ENCODE measurements at regions not wholly inside any gene's neighbourhood (a gene's known extent, or its start where the extent isn't known, plus 50 kb on each side); places are given as distances from the start of the nearest gene placed in this dataset.

GRCh38 chr6:132063204-132063603 is 112.0 kb upstream of the CCN2 start:
- intact Hi-C loops (cut with DNase I) = no loop called here
- Histone ChIP-seq H3K9me3 (no peaks in the 10 kb centered on the region), H3K4me1 (ENCODE audit: insufficient read depth) (peaks cover 9% of the 10 kb centered on the region), H3K27me3 (no peaks in the 10 kb centered on the region), H3K4me3 (no peak overlapping the region), H3K27ac (no peak overlapping the region), H3K36me3 (no peaks in the 10 kb centered on the region)
- DNase-seq = no peak
- TF ChIP-seq CTCF (IDR thresholded peaks at IDR 0.05) = no peak
- TF ChIP-seq POLR2A (IDR thresholded peaks at IDR 0.05) = no peak
- TF ChIP-seq EP300 (IDR thresholded peaks at IDR 0.05) = no peak
- 11 to 22% (median 18%) methylated on average over 5 of the region's 5 CpGs for WGBS, 3 donors

GRCh38 chr6:132062626-132063025 is 111.5 kb upstream of the CCN2 start:
- no peaks in the 10 kb centered on the region for H3K36me3 ChIP-seq
- no peak for TF ChIP-seq POLR2A (IDR thresholded peaks at IDR 0.05)
- TF ChIP-seq EP300 (IDR thresholded peaks at IDR 0.05) = no peak
- TF ChIP-seq CTCF (IDR thresholded peaks at IDR 0.05) = no peak
- peaks cover 9% of the 10 kb centered on the region for H3K4me1 ChIP-seq (ENCODE audit: insufficient read depth)
- intact Hi-C loops (cut with DNase I) = no loop called here
- H3K27me3 ChIP-seq = no peaks in the 10 kb centered on the region
- no peaks in the 10 kb centered on the region for H3K9me3 ChIP-seq
- no peak overlapping the region for H3K27ac ChIP-seq
- DNase-seq = no peak
- no peak overlapping the region for H3K4me3 ChIP-seq
- WGBS, 3 donors = 68 to 84% (median 69%) methylated on average over 3 of the region's 3 CpGs

- H3K9me3 ChIP-seq = no peaks in the 10 kb centered on the region
- 30 to 58% (median 35%) methylated on average over 1 of the region's 1 CpG for WGBS, 3 donors
Measured at GRCh38 chr6:132061381-132061780, 110.2 kb upstream of the CCN2 start.

GRCh38 chr6:132060591-132060990 is 109.4 kb upstream of the CCN2 start:
- 75 to 83% (median 82%) methylated on average over 4 of the region's 4 CpGs for WGBS, 3 donors
- TF ChIP-seq EP300 (IDR thresholded peaks at IDR 0.05) (no peak), POLR2A (IDR thresholded peaks at IDR 0.05) (no peak), CTCF (IDR thresholded peaks at IDR 0.05) (no peak)
- Histone ChIP-seq H3K4me3 (no peak overlapping the region), H3K27ac (no peak overlapping the region), H3K27me3 (no peaks in the 10 kb centered on the region), H3K9me3 (no peaks in the 10 kb centered on the region), H3K36me3 (no peaks in the 10 kb centered on the region), H3K4me1 (ENCODE audit: insufficient read depth) (peaks cover 9% of the 10 kb centered on the region)
- no peak for DNase-seq
- intact Hi-C loops (cut with DNase I) = no loop called here

More at GRCh38 chr6:132061381-132061780, 110.2 kb upstream of the CCN2 start:
- intact Hi-C loops (cut with DNase I) = no loop called here
- no peak for DNase-seq
- no peaks in the 10 kb centered on the region for H3K27me3 ChIP-seq
- peaks cover 9% of the 10 kb centered on the region for H3K4me1 ChIP-seq (ENCODE audit: insufficient read depth)
- no peak overlapping the region for H3K4me3 ChIP-seq
- H3K27ac ChIP-seq = no peak overlapping the region
- H3K36me3 ChIP-seq = no peaks in the 10 kb centered on the region
- TF ChIP-seq CTCF (IDR thresholded peaks at IDR 0.05) = no peak
- TF ChIP-seq POLR2A (IDR thresholded peaks at IDR 0.05) = no peak
- TF ChIP-seq EP300 (IDR thresholded peaks at IDR 0.05) = no peak

- Histone ChIP-seq H3K36me3 (no peaks in the 10 kb centered on the region), H3K4me1 (ENCODE audit: insufficient read depth) (peaks cover 9% of the 10 kb centered on the region), H3K27ac (no peak overlapping the region), H3K4me3 (no peak overlapping the region), H3K27me3 (no peaks in the 10 kb centered on the region), H3K9me3 (no peaks in the 10 kb centered on the region)
- no peak for TF ChIP-seq POLR2A (IDR thresholded peaks at IDR 0.05)
- WGBS, 3 donors = 9 to 16% (median 10%) methylated on average over 2 of the region's 2 CpGs
- intact Hi-C loops (cut with DNase I) = no loop called here
- DNase-seq = no peak
Measured at GRCh38 chr6:132058975-132059374, 107.8 kb upstream of the CCN2 start.
